ENCODE measurements at regions not wholly inside any gene's neighbourhood (a gene's known extent, or its start where the extent isn't known, plus 50 kb on each side); places are given as distances from the start of the nearest gene placed in this dataset.

DNA sequence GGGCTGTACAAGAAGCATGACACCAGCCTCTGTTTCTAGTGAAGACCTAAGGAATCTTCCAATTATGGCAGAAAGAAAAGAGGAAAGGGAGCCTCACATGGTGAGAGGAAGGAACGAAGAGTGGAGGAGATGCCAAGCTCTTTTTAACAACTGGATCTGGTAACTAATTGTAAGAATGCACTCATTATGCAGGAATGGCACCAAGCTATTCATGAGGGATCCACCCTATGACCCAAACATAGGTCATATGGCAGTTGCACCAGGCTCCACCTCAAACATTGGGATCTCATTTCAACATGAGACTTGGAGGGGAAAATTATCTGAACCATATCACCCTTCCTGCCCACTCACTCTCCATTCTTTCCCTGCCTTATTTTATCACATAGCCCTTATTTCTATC, 496.0 kb upstream of the SPTLC3 start:
- no peak overlapping the region for H4K91ac ChIP-seq (ENCODE audit: insufficient read length, low read depth, low read length)
- no peaks in the 10 kb centered on the region for H3K9me3 ChIP-seq (ENCODE audit: control insufficient read depth, low read depth, low read length)
- H3K14ac ChIP-seq (ENCODE audit: insufficient read depth, low read length): no peak overlapping the region
- H3K23me2 ChIP-seq (ENCODE audit: insufficient read length, low read depth, low read length, poor library complexity, severe bottlenecking): no peaks in the 10 kb centered on the region
- H2AFZ ChIP-seq (ENCODE audit: low read length): no peak overlapping the region
- no peak overlapping the region for H2BK12ac ChIP-seq (ENCODE audit: insufficient read length, low read depth, low read length)
- peaks cover 5% of the 10 kb centered on the region; the same call in 1 of the 2 replicates for H3K4me1 ChIP-seq (ENCODE audit: insufficient read depth, low read length)
- no peak overlapping the region for H3K56ac ChIP-seq (ENCODE audit: insufficient read length, low read depth, low read length)
- no peak overlapping the region for H3K23ac ChIP-seq (ENCODE audit: insufficient read length, low read depth, low read length)
- no peak overlapping the region for H3K18ac ChIP-seq (ENCODE audit: insufficient read length, low read depth, low read length)
- H3T11ph ChIP-seq (ENCODE audit: low read length): no peak overlapping the region
- H3K27ac ChIP-seq (ENCODE audit: insufficient read length, low read depth, low read length): no peak overlapping the region
- H2BK15ac ChIP-seq (ENCODE audit: low read depth, low read length): no peak overlapping the region
- no peak overlapping the region for H3K4me3 Mint-ChIP-seq
- no peak overlapping the region for H3K4me2 ChIP-seq (ENCODE audit: insufficient read depth, insufficient read length, low read length)
- H3K79me2 ChIP-seq (ENCODE audit: insufficient read depth, low read length): no peaks in the 10 kb centered on the region
- no peak for DNase-seq
- peaks cover 0 to 6% of the 10 kb centered on the region in 2 experiments; a peak in 3 of 4 replicates for H3K4me1 Mint-ChIP-seq
- no CpG with 5 or more reads among the region's 1 CpG for WGBS (ENCODE audit: extremely low coverage, insufficient read length, low lambda C conversion rate)
- no peak overlapping the region for H2BK20ac ChIP-seq (ENCODE audit: low read depth, low read length, poor library complexity, severe bottlenecking)
- no peak overlapping the region for H2BK120ac ChIP-seq (ENCODE audit: low read depth, low read length, poor library complexity, severe bottlenecking)
- no peaks in the 10 kb centered on the region for H3K27me3 ChIP-seq (ENCODE audit: insufficient read depth, low read length)
- H4K5ac ChIP-seq (ENCODE audit: insufficient read length, low read depth, low read length): no peak overlapping the region
- no peaks in the 10 kb centered on the region for H4K20me1 ChIP-seq (ENCODE audit: control insufficient read depth, insufficient read depth, insufficient read length)
- TF ChIP-seq, protein P1, sequence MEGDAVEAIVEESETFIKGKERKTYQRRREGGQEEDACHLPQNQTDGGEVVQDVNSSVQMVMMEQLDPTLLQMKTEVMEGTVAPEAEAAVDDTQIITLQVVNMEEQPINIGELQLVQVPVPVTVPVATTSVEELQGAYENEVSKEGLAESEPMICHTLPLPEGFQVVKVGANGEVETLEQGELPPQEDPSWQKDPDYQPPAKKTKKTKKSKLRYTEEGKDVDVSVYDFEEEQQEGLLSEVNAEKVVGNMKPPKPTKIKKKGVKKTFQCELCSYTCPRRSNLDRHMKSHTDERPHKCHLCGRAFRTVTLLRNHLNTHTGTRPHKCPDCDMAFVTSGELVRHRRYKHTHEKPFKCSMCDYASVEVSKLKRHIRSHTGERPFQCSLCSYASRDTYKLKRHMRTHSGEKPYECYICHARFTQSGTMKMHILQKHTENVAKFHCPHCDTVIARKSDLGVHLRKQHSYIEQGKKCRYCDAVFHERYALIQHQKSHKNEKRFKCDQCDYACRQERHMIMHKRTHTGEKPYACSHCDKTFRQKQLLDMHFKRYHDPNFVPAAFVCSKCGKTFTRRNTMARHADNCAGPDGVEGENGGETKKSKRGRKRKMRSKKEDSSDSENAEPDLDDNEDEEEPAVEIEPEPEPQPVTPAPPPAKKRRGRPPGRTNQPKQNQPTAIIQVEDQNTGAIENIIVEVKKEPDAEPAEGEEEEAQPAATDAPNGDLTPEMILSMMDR (conservative IDR thresholded peaks at IDR 0.05): no peak
- H2AK5ac ChIP-seq (ENCODE audit: insufficient read length, low read length): no peak overlapping the region
- no peaks in the 10 kb centered on the region for H3K27me3 Mint-ChIP-seq (ENCODE audit: low read depth)
- no peak overlapping the region for H2BK5ac ChIP-seq (ENCODE audit: insufficient read length, low read length)
- no peak overlapping the region for H3K4ac ChIP-seq (ENCODE audit: low read depth, low read length)
- no peaks in the 10 kb centered on the region for H3K79me1 ChIP-seq (ENCODE audit: insufficient read depth, low read depth, low read length, poor library complexity, severe bottlenecking)
- H4K8ac ChIP-seq (replicated peaks; ENCODE audit: insufficient read length, low read depth, low read length): no peak overlapping the region
- no peak overlapping the region for H3K9ac ChIP-seq (ENCODE audit: extremely low read depth, insufficient read length, low read length)
- no peaks in the 10 kb centered on the region for H3K9me3 Mint-ChIP-seq
- H3K36me3 Mint-ChIP-seq (ENCODE audit: insufficient read depth in 1 of 3, low read depth in 3 of 3): no peaks in the 10 kb centered on the region; a peak in 1 of 7 replicates
- H3K27ac Mint-ChIP-seq: no peak overlapping the region; a peak in 1 of 7 replicates
